ENCODE measurements at regions not wholly inside any gene's neighbourhood (a gene's known extent, or its start where the extent isn't known, plus 50 kb on each side); places are given as distances from the start of the nearest gene placed in this dataset.

DNA sequence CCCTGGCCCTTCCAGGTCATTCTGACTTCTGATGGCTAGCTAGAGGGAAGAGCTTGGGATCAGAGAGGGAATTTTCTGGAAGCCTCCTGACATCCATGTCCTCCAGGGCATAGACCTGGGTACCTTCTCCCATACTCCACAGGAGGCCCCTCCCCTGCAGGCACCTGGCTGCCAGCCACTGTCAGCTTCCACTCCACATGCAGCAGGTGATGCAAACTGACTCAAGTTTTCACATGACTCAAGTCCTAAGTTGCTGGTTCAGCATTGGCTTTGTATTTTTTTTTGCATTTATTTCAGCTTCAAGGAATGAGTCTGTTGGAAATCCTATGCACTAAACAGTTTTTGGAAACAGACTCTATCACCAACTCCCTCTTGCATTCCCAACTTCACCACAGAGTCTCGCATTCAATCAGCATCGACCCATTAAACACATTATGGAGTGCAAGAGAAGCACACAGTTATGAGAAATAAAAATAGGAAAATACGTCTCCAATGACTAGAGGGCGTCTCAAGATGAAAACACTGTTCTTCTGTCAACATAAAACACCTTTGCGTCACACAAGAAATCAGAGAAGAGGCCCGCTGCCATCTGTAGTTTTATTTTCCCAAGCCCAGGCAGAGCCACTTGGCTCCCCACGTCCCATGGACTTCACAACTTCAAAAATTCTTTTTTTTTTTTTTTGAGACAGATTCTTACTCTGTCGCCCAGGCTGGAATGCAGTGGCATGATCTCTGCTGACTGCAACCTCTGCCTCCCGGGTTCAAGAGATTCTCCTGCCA is 362.6 kb upstream of the MGMT start:
- DNase-seq (ENCODE audit: low read depth in 3 of 3, low spot score in 2 of 3) = no peak

DNA sequence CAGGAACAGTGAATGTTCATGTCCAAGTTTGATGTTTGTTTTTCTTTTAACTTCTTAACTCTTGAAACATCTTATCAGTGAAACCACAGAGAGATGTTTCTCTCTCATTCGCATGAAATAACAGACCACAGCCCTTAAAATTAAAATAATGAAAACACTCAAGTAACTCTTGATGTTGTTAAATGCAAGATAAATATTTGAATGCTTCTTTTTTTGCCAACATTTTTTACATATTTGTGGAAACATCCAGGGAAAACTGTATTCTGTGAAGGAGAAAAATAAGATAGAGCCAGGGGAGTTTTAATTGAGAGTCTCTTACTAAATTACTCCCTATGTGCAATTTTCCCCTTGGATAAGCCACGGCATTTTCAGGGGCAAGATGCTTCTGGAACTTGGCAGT is 361.8 kb upstream of the MGMT start:
- no peak for DNase-seq (ENCODE audit: low read depth in 3 of 3, low spot score in 2 of 3)

DNA sequence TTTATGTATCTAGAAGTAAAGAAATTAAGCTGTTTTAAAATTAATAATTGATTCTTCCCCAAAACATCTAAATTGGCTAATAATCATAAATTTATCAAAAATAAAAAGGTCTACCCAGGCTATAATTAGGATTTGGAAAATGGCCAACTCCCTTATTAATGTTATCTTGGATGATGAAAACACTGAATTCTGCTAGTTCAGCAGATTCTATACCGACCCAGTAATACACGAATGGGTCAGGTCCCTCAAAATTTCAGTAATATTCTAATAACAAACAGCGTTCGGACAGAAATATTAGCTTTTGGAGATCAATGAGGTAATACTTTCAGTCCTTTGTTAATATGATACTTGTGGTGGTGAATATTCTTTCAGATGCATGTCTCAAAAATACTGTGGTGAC is 360.7 kb upstream of the MGMT start:
- DNase-seq (ENCODE audit: low read depth in 3 of 3, low spot score in 2 of 3) = no peak

DNA sequence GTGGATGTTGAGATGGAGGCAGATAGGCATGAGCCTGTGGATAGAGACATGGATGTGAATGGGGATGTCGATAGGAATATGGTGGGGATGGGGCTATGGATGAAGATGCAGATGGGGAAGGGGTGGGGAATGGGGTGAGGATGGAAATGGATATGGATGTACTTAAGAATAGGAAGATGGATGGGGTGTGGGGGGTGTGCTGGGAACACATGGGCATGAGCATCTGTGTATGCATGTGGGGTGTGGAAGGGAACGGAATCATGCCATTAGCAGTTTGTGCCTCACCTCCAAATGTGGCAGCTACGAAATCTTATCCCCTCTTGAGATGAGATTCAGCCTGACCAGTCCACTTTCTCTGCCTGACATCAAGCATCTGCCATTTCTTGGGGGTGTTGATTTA is 359.5 kb upstream of the MGMT start:
- DNase-seq (ENCODE audit: low read depth in 3 of 3, low spot score in 2 of 3) = no peak

GRCh38 chr10:129108378-129108777 is 358.7 kb upstream of the MGMT start:
- no peak for DNase-seq (ENCODE audit: low read depth in 3 of 3, low spot score in 2 of 3)

GRCh38 chr10:129108994-129109393 is 358.0 kb upstream of the MGMT start:
- no peak for DNase-seq (ENCODE audit: low read depth in 3 of 3, low spot score in 2 of 3)

DNA sequence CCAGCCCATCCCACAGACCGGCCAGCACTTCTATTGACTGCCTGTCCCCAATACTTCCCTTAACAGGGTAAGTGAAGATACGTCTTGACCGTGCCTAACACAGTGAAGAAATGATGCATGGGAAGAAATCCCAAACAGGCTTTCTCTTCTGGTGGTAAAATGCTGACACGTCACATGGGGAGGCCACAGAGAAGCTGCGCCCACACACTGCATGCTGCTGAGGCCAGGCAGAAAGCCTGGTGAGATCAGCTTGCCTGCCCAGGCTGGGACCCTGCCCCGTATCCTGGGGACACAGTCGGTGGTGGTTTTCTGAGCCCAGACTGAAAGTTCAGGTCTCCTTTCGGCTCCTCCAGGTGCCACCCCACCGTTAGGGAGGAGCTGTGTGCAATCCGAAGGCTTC is 356.3 kb upstream of the MGMT start:
- no peak for DNase-seq (ENCODE audit: low read depth in 3 of 3, low spot score in 2 of 3)

DNA sequence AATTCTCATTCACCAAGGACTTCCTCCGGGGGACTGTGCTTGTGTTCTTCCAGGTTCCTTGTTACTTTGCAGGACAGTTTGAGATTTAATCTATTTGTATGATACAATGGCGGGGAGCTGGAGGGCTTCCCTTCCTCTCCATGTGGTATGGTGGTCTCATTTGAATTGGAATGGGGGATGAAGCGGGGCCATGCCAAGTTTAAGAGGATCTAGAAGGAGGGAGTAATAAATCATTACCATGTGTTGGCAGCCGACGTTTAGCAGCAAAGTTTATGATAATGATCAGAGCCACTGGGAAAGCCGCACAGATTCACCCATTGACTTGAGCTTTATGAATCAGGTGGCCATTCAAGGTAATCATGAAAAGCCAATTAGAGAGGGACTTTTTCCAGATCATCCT is 355.1 kb upstream of the MGMT start:
- no peak for DNase-seq (ENCODE audit: low read depth in 3 of 3, low spot score in 2 of 3)

GRCh38 chr10:129114588-129114987 is 352.5 kb upstream of the MGMT start:
- DNase-seq (ENCODE audit: low read depth in 3 of 3, low spot score in 2 of 3) = no peak

- no peak for DNase-seq (ENCODE audit: low read depth in 3 of 3, low spot score in 2 of 3)
Observed at GRCh38 chr10:129116371-129116770, 350.7 kb upstream of the MGMT start.

DNA sequence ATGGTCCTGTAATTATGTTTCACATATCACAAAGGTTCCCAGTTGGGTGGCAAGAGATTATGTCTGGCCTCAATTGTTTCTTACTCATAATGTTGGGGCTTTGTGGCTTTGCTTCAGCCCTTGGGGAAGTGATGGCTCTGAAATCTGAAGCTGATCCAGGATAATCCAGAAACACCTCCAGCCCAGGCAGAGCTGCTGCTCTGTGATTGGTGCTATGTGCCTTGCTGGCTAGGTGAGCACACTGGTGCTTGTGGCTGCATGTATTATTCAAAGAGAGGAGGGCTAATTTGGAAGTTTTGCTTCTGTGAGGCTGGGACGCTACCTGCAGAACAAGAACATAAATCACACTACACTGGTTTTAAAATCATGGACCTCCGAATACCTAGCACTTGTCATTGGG is 346.6 kb upstream of the MGMT start:
- DNase-seq (ENCODE audit: low read depth in 3 of 3, low spot score in 2 of 3) = no peak

- DNase-seq (ENCODE audit: low read depth in 3 of 3, low spot score in 2 of 3) = no peak
Observed at GRCh38 chr10:129122846-129123245, 344.2 kb upstream of the MGMT start.

DNA sequence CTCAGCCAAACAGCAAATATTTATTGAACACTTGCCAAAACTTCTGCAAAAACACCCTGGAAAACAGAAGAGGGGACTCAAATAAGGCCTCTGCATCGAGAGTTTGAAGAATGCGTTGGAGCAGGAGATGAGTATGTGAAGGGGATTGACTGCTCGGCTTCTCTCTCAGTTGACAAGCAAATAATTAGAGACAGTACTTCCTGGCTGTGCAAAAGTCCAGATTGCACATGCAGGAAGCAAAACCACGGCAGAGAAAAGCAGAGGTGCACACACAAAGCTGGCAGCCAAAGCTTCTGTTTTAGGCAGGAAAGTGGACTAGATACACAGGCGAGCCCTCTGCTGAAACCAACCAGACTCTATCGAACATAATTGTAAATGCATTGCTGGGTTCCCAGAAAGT is 343.6 kb upstream of the MGMT start:
- no peak for DNase-seq (ENCODE audit: low read depth in 3 of 3, low spot score in 2 of 3)

- no peak for DNase-seq (ENCODE audit: low read depth in 3 of 3, low spot score in 2 of 3)
Observed at GRCh38 chr10:129126982-129127381, 340.1 kb upstream of the MGMT start.

GRCh38 chr10:129131457-129132132 is 335.4 kb upstream of the MGMT start:
- no peak for DNase-seq (ENCODE audit: low read depth in 3 of 3, low spot score in 2 of 3)

GRCh38 chr10:129133856-129134255 is 333.2 kb upstream of the MGMT start:
- DNase-seq (ENCODE audit: low read depth in 3 of 3, low spot score in 2 of 3) = no peak

DNA sequence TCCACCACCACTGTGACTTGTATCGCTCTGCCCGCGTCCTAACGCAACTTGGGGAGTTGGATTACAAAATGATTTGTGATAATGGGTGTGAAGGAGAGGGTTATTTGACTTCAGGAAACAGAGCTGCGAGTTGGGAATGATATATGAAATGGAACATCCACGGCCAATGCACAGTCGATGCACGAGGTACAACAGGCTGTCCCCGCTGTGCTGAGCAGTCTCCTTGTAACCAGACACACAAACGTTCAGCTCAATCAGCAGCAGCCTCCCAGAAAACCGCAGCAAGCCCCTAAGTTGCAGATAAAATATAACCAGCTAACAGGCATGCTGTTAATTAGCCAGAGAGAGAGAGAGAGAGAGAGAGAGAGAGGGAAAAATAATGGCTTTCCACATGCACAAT is 332.7 kb upstream of the MGMT start:
- DNase-seq (ENCODE audit: low read depth in 3 of 3, low spot score in 2 of 3) = no peak

DNA sequence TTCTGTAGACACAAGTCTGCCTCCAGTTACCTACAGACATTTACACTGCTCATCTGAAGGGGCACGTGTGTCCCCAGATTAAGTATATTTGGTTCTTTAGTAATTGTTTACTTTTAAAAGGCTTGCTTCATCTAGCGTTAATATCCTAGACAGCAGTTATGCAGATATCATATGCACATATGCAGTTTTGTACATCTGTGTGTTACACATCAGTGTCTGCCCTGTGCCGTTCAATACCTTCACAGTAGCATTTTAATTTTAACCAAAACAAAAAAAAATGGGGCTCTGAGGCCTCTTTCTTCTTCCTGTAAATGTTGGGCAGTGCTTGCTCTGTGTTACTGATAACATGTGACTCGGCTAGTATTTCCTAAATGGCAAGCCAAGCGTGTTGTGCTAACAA is 331.4 kb upstream of the MGMT start:
- no peak for DNase-seq (ENCODE audit: low read depth in 3 of 3, low spot score in 2 of 3)

DNA sequence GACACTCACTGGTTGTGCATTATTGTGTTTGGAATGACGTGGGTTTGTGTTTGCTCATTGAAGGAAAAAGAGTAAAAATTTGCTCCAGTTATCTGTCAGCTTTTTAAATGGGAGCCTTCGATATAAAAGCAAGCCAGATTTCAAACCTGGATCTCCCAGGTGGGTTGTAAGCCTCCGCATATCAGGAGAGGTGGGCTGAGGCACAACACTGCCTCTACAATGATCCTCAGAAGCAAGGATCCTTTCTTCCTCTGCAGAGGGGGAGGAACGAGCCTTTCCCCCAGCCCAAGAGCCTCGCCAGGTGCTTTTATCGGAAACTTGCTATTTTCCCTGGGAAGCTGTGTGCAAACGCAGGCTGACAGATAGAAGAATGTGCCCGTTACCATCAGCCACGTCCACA is 331.0 kb upstream of the MGMT start:
- DNase-seq (ENCODE audit: low read depth in 3 of 3, low spot score in 2 of 3) = no peak

- DNase-seq (ENCODE audit: low read depth in 3 of 3, low spot score in 2 of 3) = no peak
Observed at GRCh38 chr10:129136951-129137350, 330.1 kb upstream of the MGMT start.

GRCh38 chr10:129140921-129141885 is 325.8 kb upstream of the MGMT start:
- DNase-seq (ENCODE audit: low read depth in 3 of 3, low spot score in 2 of 3) = no peak

All from right renal cortex interstitium (tissue), 3 donors.